ENCODE measurements at regions not wholly inside any gene's neighbourhood (a gene's known extent, or its start where the extent isn't known, plus 50 kb on each side); places are given as distances from the start of the nearest gene placed in this dataset.

DNA sequence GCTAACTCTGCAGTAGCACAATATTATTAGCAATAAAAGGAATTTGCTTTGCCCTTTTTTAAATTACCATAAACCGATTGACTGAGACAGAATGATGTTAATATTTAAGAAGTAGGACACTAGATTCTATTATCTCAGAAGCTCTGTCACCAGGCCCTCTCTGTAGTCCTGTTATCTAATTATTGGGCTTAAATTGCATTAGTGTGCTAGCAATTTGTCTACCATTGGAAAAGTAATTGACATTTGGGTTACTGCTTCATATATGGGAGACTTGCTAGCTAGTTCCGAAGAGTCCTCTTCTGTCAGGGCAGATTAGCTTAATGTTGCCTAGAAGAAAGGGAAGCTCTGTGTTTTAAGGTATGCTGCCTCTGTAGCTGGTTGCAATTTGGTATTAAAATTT, 1107.3 kb upstream of the EEF2KMT start:
- DNase-seq (ENCODE audit: low spot score) = no peak

DNA sequence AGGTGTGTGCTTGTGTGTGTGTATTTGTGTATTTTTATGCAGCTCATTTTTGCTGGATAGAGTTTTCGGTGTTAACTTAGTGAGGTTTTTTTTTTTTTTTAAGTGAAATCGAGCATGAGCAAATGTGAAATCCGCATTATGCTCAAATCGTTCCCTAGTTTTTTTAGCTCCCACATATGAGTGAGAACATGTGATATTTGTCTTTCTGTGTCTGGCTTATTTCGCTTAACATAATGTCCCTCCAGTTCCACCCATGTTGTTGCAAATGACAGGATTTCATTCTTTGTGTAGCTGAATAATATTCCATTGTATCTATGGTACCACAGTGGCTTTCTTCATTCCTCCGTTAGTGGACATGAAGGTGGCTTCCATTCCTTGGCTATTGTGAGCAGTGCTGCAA, 1103.3 kb upstream of the EEF2KMT start:
- no peak for DNase-seq (ENCODE audit: low spot score)

DNA sequence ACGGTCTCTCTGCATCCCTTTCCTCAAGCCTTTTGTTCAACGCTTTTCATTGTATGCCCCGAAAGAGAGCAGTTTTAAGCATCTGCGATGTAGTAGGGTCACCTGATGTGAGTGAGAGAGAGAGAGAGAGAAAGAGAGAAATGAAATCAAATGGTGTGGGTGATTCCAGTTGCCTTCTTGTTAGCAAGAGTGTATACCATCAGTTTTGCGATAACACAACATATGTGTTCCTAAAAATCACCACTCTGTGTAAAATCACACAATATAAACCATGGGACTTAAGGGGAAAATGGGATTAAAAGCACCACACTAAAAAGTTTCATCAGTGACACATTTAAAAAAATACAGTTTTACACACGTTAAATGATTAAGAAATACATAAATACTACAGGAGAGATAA, 1102.7 kb upstream of the EEF2KMT start:
- DNase-seq (ENCODE audit: low spot score) = no peak

DNA sequence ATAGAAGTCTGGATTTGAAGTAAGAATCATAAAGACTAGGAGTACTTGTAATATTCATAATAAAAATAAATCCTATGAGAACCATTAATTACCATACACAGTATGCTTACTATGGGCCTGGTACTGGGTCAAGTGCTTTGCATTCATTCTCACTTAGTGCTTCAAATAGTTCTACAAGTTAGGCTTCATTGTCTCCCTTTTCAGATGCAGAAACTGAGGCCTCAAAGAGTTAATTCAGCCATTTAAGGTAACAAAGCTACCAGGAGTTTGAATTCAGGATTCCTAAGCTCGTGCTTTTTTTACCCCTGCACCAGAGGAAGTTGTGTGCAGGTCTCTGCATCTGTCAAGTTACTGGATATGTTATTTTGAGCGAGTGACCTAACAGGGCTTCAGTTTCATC, 1098.4 kb upstream of the EEF2KMT start:
- DNase-seq (ENCODE audit: low spot score) = no peak

DNA sequence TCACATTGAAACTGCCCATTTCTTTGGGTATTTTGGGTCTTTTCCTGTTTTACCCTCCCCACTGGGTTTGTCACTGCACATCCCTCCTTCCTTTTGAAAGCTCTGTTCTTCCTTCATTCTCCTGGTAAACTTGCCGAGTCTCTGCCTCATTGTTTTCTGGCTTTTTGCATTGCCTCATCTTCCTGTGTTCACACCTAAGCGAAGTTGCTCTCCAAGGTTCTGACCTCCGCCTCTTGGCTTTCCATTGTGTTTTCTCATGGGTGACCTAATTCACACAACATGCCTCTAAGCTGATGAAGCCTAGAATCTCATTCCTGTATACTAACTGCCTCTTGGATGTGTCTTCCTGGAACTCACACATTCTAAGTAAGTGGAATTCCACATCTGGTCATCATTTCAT, 1096.1 kb upstream of the EEF2KMT start:
- peak; percentile 68 for DNase-seq (ENCODE audit: low spot score)

DNA sequence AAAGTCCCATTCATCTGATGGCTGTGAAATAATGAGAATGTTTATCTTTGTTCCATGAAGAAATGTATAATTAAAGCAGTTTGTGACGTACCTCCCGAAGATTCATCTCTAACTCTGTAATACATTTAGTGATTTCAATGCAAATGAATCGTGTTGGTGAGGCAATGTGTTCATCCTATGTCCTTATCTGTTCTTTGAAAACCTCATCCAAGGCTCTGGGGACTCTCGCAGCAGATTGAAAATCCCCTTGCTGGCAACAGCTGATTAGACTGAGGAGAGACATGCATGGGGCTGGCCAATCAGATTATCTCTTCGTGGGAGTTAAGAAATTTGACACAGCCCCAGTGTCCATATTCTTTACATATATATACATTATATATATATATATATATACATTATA, 1095.4 kb upstream of the EEF2KMT start:
- DNase-seq (ENCODE audit: low spot score) = no peak

DNA sequence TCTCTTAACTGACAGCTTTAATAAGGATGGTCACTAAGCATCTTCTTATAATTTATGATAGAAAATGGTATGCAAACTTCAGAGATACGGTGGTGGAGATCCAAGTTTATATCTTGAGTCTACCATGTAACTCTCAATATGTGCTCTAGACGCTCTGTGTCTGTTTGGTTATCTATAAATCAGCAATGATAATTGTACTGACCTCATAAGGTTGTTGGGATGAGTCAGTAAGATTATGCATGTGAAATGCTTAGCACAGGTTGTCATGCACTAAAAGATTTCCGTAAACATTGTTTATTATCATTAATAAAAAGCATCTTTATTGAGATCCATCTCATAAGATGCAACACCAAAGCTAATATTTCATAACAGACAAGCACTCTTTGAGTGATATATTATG, 1094.9 kb upstream of the EEF2KMT start:
- DNase-seq (ENCODE audit: low spot score) = no peak

DNA sequence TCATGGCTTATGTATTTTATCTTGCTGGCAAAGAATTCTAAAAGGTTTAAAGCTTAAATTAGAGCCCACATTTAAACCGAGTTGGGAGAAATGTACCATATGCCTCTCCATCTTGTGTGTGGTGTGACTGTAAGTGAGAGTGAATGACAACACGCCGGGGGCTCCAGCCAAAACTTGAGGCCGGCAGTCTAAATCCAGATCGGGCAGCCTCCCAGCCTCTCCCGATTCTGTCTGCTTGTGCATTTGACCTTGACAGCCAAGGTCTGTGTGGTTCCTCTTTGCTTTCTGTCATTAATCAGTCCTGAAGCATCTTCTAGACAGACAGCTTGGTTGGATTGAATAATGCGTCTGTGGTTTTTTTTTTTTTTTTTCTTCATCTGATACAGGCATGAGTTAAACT, 1093.2 kb upstream of the EEF2KMT start:
- no peak for DNase-seq (ENCODE audit: low spot score)

DNA sequence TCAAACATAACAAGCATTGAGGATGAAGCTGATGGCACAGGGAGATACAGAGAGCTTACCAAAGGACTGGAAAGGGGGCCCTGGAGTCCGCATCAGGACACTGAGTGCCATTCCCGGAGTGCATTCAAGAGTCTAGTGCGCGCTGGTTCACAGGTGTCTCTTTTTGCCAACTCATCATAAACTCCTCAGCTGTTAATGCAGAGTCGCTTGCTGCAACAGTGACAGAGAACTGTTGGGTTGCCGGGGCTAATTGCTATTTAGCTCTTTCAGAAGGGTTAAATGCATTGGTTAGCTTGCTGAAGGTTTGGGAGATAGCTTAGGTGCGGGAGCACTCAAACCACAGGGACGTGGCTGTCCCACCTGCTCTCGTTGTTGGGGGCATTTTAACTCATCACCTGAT, 1091.6 kb upstream of the EEF2KMT start:
- no peak for DNase-seq (ENCODE audit: low spot score)

DNA sequence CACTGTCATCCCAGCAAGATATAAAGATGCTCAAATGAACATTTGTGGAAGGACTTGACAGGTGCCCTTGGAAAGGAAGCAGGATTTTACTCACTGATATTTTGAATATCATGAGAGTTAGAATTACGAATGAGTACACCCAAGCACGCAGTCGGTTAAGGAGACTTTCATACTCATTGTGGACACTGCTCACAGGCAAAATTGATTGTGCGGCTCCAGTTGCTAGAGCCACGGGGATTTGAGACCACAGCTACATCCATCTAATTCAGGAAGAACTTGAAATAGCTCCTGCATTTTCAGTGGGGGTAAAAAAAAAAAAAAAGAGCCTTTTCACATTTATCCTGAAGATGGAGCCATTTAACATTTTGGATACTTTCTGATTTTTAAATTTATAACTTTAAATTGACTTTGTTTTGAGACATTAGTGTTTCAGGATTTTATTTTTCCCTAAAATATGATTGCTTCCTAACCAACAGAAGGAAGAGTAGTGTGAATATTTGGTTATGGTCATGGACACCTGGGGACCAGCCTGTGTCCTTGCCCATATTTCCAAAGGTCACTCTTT, 1080.1 kb upstream of the EEF2KMT start:
- no peak for DNase-seq (ENCODE audit: low spot score)

DNA sequence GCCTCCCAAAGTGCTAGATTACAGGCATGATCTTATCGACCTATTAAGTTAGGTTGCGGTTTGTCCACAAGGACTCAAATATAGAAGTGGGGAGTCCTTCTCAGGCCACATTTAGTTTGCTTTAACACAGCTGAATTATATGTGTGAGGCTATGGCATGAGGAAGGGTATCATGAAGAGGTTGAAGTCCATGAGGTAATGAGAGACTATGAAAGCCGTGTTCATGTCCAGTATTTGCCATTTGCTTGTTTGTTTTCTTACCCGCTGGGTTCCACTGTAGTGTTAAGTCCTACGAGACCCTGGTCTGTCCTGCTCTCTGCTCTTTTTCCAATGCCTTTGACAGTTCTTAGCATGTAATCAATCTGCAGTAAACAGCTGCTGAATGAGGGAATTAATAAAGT, 1072.4 kb upstream of the EEF2KMT start:
- DNase-seq (ENCODE audit: low spot score) = no peak

DNA sequence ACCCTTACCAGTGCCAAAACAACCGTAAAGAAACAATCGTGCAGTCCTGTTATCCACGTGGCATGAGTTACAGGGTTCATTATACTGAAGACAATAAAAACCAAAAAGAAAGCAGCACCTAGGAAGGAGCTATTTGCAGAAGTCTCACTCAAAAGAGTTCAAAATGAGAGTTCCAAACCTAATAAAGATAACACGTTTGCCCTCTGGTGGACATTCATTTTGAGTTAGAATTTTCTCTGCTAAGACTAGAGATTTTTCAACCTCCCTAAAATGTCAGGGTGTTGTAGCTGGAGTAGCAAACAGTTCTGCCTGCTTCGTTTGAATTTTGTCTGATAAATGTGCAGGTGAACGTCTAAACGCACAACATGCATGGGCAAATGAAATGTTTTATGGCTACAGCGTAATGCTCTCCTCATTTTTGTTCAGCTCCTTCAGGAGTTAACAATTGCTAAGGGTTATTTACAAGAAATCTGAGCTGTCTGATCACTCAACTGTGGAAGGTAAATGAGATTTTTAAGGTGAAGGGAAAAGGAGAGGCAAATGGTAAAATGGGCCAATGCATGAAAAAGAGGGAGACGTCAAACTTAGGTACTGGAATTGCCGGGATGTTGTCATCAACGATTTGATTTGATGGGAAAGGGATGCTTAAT, 1067.9 kb upstream of the EEF2KMT start:
- no peak for DNase-seq (ENCODE audit: low spot score)

DNA sequence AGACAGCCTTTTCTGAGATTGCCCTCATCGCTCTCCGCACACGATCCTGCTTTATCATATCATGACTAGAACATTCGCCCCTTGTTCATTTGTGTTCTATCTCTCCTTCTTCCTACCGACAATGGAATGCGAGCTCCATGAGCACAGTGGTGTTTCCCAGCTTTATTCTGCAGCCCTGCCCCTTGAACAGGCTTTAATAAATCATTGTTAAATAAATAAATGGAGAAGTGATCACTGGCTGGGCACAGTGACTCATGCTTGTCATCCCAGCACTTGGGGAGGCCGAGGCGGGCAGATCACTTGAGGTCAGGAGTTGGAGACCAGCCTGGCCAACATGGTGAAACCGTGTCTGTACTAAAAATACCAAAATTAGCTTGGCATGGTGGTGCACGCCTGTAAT, 1063.3 kb upstream of the EEF2KMT start:
- no peak for DNase-seq (ENCODE audit: low spot score)

DNA sequence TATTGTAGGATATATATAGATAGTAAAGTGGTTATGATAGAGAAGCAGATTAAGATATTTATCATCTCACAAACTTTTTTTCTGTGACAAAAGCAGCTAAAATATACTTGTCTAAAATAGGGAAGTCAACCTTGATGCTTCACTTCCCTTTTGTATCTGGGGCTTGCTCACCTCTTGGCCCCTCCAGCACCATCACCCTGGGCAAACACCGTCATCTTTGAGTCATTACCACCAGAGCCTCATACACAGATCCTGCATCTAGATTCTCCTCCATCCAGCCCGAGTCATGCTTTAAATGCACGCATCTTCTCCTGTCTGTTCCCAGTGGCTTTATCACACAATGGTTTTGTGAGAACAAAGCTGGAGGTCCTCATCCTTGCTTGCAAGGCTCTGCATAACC, 1062.7 kb upstream of the EEF2KMT start:
- no peak for DNase-seq (ENCODE audit: low spot score)

DNA sequence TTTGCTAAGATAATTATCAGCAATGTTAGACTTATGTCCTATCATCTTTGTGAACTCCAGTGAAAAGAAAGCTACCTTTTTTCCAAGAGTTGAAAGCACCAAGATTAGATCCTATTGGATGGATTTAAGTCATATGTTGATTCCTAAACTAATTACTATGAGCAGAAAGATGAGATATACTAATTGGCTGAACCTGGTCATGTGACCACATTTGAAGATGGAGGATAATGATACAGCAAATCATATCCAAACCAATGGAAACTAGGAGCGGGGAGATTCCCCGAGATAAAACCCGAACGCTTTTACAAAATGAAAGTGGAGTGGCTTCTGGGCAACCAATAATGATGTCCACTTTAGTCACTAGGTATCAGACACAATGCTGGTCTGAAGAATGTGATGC, 1060.2 kb upstream of the EEF2KMT start:
- no peak for DNase-seq (ENCODE audit: low spot score)

DNA sequence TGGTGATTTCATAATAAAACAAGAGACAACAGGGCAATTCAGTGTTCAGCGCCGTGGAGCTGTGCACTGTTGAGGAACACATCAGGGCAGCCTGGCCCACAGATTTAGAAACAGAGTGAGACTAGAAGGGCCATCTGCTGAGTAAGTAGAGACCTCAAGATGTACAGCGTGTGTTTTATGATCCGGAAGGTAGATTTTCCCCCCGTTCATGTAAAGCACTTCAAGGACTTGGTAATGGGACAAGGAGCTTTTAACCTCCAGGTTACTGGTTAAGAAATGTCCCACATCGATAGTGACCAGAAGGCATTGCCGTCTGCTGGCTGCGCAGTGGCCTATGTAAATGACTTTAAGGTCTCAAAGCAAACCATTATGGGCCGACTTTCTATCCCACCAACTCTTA, 1057.7 kb upstream of the EEF2KMT start:
- DNase-seq (ENCODE audit: low spot score) = no peak

DNA sequence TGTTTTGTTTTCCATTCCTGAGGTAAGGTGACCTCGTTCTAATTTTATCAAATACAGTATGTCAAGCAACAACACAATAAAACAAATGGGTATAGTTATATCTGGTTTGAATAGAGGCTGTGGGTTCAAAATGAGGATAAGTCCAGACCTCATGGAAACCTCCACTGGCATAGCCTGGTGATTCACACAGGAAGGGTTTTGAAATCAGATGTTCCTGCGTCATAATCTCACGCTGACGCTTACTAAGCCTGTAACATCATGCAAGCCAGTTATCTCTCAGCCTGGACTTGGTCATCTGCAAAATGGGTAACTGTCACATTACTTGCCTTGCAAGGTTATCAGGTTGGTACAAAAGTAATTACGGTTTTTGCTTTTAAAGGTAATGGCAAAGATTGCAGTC, 1056.3 kb upstream of the EEF2KMT start:
- no peak for DNase-seq (ENCODE audit: low spot score)

DNA sequence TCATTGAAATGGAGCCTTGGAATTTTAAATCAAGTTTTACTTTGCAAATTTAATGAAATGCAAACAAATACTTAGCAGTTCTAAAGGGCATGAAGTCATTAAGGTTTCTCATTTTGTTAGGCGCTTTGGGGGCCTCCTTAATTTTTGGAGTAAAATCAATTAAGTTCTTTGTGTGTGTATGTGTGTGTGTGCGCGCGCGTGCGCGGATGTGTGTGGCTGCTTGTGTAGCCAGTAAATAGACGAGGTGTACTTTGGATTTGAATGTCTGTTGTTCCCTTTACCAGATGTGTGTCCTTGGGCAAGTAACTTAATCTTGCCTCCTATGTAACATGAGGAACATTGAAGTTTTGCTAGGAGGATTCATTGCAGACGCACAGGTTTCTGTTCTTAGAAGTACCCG, 1051.4 kb upstream of the EEF2KMT start:
- peak; percentile 39 for DNase-seq (ENCODE audit: low spot score)

DNA sequence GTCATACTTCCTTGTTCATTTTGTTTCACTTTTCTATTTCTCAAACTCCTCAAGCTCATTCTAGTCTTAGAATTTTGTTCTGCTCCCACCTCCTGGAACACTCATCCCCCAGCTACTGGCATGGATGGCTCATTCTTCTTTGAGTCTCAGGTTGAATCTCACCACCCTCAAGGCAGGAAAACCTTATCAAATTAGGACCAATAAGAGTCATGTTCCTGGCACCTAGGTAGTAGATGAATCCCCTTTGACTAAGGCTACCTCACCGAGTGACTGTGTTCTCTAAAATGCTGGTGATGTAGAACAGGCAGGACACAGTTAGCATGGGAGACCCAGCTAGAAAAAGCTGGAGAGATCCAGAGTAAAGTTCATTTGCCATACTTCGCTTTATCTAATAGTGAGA, 1050.8 kb upstream of the EEF2KMT start:
- DNase-seq (ENCODE audit: low spot score) = peak; percentile 3

DNA sequence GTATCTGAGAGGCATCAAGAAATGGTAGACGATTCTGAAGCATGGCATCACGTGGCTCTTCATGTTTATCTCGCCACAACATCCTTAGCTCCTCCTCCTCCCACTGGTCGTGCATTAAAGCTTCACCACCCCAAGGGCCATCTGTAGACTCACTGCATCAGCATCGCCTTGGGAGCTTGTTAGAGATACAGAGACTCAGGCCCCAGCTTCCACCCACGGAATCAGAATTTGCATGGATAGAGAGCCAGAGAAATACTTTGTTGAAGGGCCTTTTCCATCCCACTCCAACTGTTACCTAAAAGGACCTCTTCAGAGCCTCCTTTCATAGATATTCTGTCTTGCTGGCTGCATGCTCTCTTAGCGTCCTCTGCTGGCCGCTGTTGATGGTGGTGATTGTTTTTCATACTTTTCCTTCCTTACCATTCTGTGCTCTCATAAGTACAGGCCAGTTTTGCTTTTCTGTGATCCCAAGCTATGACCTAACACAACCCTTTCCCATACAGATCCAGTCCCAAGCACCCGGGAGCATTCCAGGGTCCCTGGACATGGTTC, 1049.4 kb upstream of the EEF2KMT start:
- peak; percentile 44 for DNase-seq (ENCODE audit: low spot score)

DNA sequence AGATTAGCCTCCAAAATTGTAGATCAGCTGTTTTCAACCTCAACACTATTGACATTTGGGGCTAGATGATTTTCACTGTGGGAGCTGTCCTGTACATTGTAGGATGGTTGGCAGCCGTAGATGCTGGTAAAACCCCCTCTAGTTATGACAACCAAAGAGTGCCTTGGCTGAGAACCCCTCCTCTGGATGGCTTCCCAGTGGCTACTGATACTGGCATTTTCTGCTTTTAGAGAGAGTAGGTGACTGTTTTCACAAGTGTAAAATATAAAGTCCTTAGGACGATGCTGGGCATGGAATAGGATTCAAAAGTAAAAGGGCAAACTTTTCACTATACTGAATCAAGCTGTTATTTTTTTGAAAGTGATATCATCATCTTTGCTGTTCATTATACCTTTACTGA, 1048.8 kb upstream of the EEF2KMT start:
- DNase-seq (ENCODE audit: low spot score) = no peak

DNA sequence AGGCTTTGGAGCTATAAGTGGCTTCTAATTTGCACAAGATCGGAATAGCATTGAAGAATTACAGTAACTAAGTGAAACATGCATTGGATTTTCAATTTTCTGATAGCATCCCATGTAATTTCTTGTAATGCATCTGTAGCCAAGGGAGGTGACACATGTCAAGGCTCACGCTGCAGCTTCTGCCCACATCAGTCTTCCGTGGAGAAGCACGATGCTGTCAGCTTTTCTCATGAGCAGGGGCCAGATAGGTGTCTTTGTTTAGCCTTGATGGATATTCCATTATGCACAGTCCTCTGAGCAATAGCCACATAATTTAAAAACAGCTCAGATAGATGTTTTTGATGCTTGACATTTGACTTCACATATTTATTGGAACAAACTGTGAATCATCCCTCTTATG, 1046.9 kb upstream of the EEF2KMT start:
- DNase-seq (ENCODE audit: low spot score) = no peak

DNA sequence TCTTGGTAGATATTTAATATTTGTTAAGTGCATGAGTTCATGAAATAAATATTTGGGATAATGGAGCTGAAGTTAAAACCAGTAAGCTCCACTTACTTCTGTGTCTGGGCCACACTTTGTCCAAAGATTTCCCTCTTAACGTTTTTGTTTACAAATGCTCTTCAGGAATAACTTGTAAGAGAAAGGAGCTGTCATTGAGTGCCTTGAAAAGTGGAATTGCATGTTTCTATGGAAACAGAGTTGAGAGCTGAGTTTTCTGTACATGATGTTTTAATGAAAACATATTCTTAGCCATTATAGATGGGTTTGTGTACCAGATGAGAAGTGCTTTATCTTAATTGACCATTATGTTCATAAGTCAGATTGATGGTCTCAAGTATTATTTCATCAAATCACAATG, 1045.4 kb upstream of the EEF2KMT start:
- no peak for DNase-seq (ENCODE audit: low spot score)

DNA sequence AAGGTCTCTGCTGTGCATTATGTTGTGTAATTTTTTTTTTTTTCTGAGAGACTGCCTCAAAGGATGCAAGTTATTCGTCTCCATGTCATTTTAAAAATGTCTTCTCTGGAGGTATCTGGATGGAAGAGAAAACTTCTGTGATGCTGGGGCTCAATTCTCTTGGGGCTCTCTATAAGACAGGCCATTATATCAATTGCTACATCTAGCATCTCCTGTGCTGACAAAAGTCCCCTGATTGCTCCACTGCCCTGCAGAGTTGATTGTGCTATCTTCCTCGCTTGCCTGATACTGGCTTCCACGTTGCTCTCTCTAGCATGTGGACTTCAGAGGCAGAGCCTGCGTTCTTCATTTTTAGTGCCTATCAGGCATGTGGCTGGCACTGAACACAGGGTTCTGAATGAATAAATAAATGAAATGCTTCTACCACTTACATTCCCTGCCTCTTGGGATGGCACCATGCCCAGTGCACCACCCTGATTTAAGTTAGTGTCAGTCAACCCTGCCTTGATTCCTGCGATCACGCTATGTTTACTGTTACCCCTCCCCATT, 1035.5 kb upstream of the EEF2KMT start:
- no peak for DNase-seq (ENCODE audit: low spot score)

Measured in ecto neural progenitor cell (in vitro differentiated cells).